H1 (cell line): ENCODE measurements at regions not wholly inside any gene's neighbourhood (a gene's known extent, or its start where the extent isn't known, plus 50 kb on each side); places are given as distances from the start of the nearest gene placed in this dataset.

Source experiments
- BRCA1 ChIP-seq: IDR thresholded peaks from 2 replicates; pipeline ENCODE4 v1.6.1; 2012; ENCODE audit warnings: low read depth, low read length, improper control_type of control experiment
- EGR1 ChIP-seq: IDR thresholded peaks from 2 replicates; pipeline ENCODE4 v1.6.1; 2011; ENCODE audit warnings: low read depth, low read length, borderline replicate concordance
- KDM4A ChIP-seq: IDR thresholded peaks from one replicate; pipeline ENCODE4 v1.7.1; 2012; ENCODE audit warnings: low read depth, mild to moderate bottlenecking, moderate library complexity, low read length, inconsistent platforms; ENCODE audit not compliant: severe bottlenecking
- POLR2A ChIP-seq, 2 experiments: IDR thresholded peaks; 1 replicate in 1 of 2; 2 replicates in 1 of 2; pipeline ENCODE4 v1.6.1; 2011; ENCODE audit warnings: low read depth in 2 of 2, low read length in 2 of 2, mild to moderate bottlenecking in 2 of 2; ENCODE audit errors: control extremely low read depth in 1 of 2
- TBP ChIP-seq: IDR thresholded peaks from 2 replicates; pipeline ENCODE4 v1.6.1; 2011; ENCODE audit warnings: low read depth, low read length, improper control_type of control experiment
- TF ChIP-seq, protein P1 (sequence below): IDR thresholded peaks from 2 replicates; pipeline ENCODE4 v1.6.1; 2012; ENCODE audit warnings: low read length, inconsistent platforms
- TF ChIP-seq, protein P2 (sequence below), 3 experiments: IDR thresholded peaks; 1 replicate in 2 of 3; 2 replicates in 1 of 3; pipeline versions ENCODE4 v1.5.1 to v1.6.1; 2011; ENCODE audit warnings: low read length in 3 of 3, mild to moderate bottlenecking in 3 of 3, inconsistent platforms in 2 of 3, low read depth in 1 of 3, moderate library complexity in 1 of 3; ENCODE audit not compliant: insufficient read depth in 1 of 3; ENCODE audit errors: control extremely low read depth in 1 of 3

DNA sequence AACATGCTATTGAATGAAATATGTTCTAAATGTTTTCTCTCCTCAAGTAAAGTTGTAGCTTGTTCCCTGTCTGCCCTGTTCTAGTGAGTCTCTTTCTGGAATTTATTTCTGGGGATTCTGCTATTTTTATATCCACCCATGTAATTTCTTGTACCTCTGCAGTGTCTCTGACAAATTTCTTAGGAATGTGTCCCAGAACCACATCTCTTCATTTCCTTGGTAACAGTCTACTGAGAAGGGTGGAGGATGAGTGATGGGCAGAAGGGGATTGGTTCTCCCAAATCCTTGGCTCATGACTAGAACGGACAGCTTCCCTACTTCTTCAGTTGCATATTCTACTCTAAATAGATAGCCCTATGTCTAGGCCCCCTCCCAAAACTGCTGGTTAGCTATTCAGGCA is 490.6 kb upstream of the LINC00305 start (continued):
- TF ChIP-seq, protein P1, sequence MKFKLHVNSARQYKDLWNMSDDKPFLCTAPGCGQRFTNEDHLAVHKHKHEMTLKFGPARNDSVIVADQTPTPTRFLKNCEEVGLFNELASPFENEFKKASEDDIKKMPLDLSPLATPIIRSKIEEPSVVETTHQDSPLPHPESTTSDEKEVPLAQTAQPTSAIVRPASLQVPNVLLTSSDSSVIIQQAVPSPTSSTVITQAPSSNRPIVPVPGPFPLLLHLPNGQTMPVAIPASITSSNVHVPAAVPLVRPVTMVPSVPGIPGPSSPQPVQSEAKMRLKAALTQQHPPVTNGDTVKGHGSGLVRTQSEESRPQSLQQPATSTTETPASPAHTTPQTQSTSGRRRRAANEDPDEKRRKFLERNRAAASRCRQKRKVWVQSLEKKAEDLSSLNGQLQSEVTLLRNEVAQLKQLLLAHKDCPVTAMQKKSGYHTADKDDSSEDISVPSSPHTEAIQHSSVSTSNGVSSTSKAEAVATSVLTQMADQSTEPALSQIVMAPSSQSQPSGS = no peak
- TF ChIP-seq EGR1 = no peak
- no peak for TF ChIP-seq TBP
- TF ChIP-seq POLR2A (IDR thresholded peaks at IDR 0.05; ENCODE audit: control extremely low read depth in 1 of 2, low read depth in 2 of 2, low read length in 2 of 2) = no peak
- TF ChIP-seq KDM4A = no peak
- TF ChIP-seq, protein P2, sequence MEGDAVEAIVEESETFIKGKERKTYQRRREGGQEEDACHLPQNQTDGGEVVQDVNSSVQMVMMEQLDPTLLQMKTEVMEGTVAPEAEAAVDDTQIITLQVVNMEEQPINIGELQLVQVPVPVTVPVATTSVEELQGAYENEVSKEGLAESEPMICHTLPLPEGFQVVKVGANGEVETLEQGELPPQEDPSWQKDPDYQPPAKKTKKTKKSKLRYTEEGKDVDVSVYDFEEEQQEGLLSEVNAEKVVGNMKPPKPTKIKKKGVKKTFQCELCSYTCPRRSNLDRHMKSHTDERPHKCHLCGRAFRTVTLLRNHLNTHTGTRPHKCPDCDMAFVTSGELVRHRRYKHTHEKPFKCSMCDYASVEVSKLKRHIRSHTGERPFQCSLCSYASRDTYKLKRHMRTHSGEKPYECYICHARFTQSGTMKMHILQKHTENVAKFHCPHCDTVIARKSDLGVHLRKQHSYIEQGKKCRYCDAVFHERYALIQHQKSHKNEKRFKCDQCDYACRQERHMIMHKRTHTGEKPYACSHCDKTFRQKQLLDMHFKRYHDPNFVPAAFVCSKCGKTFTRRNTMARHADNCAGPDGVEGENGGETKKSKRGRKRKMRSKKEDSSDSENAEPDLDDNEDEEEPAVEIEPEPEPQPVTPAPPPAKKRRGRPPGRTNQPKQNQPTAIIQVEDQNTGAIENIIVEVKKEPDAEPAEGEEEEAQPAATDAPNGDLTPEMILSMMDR (IDR thresholded peaks at IDR 0.05; ENCODE audit: control extremely low read depth in 1 of 3, insufficient read depth in 1 of 3, low read depth in 1 of 3, low read length in 3 of 3) = no peak
- no peak for TF ChIP-seq BRCA1
- TF ChIP-seq, all 59 proteins: peak for 0
